ENCODE measurements at regions not wholly inside any gene's neighbourhood (a gene's known extent, or its start where the extent isn't known, plus 50 kb on each side); places are given as distances from the start of the nearest gene placed in this dataset.

DNA sequence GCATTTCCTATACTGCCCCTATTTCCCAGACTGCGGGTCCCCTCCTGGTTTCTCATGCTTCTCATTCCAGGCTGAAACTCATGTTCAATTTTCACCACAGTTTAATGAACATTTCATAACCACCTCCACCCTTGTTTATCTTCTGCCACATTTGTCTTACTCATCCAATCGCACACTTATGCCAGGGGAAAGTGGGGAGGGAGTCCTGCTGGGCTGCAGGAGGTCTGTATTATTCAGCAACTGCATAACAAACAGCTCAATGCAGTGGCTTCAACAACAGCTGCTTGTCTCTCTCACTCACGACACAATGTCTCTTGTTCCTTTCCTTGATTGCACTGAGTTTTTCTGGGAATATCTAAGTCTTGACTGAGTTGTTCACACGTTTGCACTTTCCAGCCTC, 106.0 kb downstream of the ZNF519 start:
- TF ChIP-seq, protein P1, sequence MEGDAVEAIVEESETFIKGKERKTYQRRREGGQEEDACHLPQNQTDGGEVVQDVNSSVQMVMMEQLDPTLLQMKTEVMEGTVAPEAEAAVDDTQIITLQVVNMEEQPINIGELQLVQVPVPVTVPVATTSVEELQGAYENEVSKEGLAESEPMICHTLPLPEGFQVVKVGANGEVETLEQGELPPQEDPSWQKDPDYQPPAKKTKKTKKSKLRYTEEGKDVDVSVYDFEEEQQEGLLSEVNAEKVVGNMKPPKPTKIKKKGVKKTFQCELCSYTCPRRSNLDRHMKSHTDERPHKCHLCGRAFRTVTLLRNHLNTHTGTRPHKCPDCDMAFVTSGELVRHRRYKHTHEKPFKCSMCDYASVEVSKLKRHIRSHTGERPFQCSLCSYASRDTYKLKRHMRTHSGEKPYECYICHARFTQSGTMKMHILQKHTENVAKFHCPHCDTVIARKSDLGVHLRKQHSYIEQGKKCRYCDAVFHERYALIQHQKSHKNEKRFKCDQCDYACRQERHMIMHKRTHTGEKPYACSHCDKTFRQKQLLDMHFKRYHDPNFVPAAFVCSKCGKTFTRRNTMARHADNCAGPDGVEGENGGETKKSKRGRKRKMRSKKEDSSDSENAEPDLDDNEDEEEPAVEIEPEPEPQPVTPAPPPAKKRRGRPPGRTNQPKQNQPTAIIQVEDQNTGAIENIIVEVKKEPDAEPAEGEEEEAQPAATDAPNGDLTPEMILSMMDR (IDR thresholded peaks at IDR 0.05; ENCODE audit: poor library complexity), result no peak
- TF ChIP-seq EZH2 (IDR thresholded peaks at IDR 0.05; ENCODE audit: borderline replicate concordance), result no peak

Data from hepatocyte (in vitro differentiated cells).